OCI-LY3 (cell line): ENCODE measurements at regions not wholly inside any gene's neighbourhood (a gene's known extent, or its start where the extent isn't known, plus 50 kb on each side); places are given as distances from the start of the nearest gene placed in this dataset.

ENCODE experiments used
- H2AFZ ChIP-seq: fragments of 200-600, 300-600 bp; shearing (Covaris generic); 2 replicates; pipeline ENCODE4 v1.6.0; 2014; ENCODE audit warnings: antibody characterized with exemption, low read depth, low read length
- H3K27ac ChIP-seq: fragments of 200-600, 300-600 bp; sonication (generic); 2 replicates; pipeline ENCODE4 v1.5.1; 2014; ENCODE audit warnings: mild to moderate bottlenecking, low read length, moderate library complexity, mixed read lengths
- H3K27me3 ChIP-seq: fragments of 200-600, 300-600 bp; sonication (generic); 2 replicates; pipeline ENCODE4 v1.6.1; 2014; ENCODE audit warnings: low read depth, low read length, mixed read lengths
- H3K36me3 ChIP-seq: fragments of 200-600, 300-600 bp; sonication (generic); replicated peaks from 2 replicates; pipeline ENCODE3; 2014; ENCODE audit warnings: low read depth, low read length, mixed read lengths
- H3K4me1 ChIP-seq: fragments of 300-600, 200-600 bp; sonication (generic); 2 replicates; pipeline ENCODE4 v1.6.1; 2014; ENCODE audit warnings: low read length, mixed read lengths
- H3K4me2 ChIP-seq: fragments of 200-600, 300-600 bp; sonication (generic); 2 replicates; pipeline ENCODE4 v1.6.1; 2014; ENCODE audit warnings: low read length, mixed read lengths
- H3K4me3 ChIP-seq: fragments of 300-600, 200-600 bp; sonication (generic); 2 replicates; pipeline ENCODE4 v1.5.1; 2014; ENCODE audit warnings: antibody characterized with exemption, mild to moderate bottlenecking, low read length, moderate library complexity
- H3K79me2 ChIP-seq: fragments of 300-600, 200-600 bp; shearing (Covaris generic); 2 replicates; pipeline ENCODE4 v1.6.1; 2014; ENCODE audit warnings: mild to moderate bottlenecking, low read length, mixed read lengths
- H3K9ac ChIP-seq: fragments of 300-600, 200-600 bp; shearing (Covaris generic); 2 replicates; pipeline ENCODE4 v1.6.0; 2014; ENCODE audit warnings: mild to moderate bottlenecking, low read length, moderate library complexity
- H3K9me3 ChIP-seq: fragments of 200-600, 300-600 bp; shearing (Covaris generic); 2 replicates; pipeline ENCODE4 v1.6.1; 2014; ENCODE audit warnings: low read length, mixed read lengths; ENCODE audit not compliant: insufficient read depth
- H4K20me1 ChIP-seq: fragments of 200-600, 300-600 bp; sonication (generic); 2 replicates; pipeline ENCODE4 v1.6.1; 2016; ENCODE audit warnings: low read length, mixed read lengths; ENCODE audit not compliant: insufficient read depth
- EZH2phosphoT487 ChIP-seq: fragments of 200-600 bp; shearing (Covaris generic); IDR thresholded peaks from 2 replicates; pipeline ENCODE4 v1.6.1; 2018; ENCODE audit warnings: antibody characterized with exemption, mixed run types, low read depth
- TF ChIP-seq, protein P1 (sequence below): fragments of 200-600, 300-600 bp; sonication (generic); IDR thresholded peaks from 2 replicates; pipeline ENCODE4 v1.5.1; 2014; ENCODE audit warnings: antibody characterized with exemption, low read length, low read depth

DNA sequence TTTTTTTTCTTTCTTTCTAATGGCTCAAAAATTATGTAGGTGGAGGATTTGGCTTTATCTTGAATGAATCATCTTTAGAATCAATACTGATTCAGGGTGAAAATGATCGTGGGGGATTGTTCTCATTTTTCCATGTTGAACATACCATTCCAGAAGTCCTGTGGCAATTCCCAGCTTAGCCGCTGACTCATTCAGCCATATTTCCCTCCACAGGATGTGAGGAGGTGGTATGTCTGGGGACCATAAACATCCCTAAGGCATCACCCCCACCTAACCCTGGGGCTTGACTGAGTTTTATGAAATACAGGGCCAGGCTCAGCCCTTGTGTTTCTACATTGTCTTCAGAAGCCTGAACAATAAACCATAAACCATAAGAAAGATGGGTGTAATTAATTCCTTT is 92.7 kb upstream of the FN1 start:
- no peaks in the 10 kb centered on the region for H4K20me1 ChIP-seq
- H3K27ac ChIP-seq, result no peak overlapping the region
- no peak for TF ChIP-seq EZH2phosphoT487
- TF ChIP-seq, protein P1, sequence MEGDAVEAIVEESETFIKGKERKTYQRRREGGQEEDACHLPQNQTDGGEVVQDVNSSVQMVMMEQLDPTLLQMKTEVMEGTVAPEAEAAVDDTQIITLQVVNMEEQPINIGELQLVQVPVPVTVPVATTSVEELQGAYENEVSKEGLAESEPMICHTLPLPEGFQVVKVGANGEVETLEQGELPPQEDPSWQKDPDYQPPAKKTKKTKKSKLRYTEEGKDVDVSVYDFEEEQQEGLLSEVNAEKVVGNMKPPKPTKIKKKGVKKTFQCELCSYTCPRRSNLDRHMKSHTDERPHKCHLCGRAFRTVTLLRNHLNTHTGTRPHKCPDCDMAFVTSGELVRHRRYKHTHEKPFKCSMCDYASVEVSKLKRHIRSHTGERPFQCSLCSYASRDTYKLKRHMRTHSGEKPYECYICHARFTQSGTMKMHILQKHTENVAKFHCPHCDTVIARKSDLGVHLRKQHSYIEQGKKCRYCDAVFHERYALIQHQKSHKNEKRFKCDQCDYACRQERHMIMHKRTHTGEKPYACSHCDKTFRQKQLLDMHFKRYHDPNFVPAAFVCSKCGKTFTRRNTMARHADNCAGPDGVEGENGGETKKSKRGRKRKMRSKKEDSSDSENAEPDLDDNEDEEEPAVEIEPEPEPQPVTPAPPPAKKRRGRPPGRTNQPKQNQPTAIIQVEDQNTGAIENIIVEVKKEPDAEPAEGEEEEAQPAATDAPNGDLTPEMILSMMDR, result no peak
- no peak overlapping the region for H3K4me2 ChIP-seq
- H2AFZ ChIP-seq, result no peak overlapping the region
- no peak overlapping the region for H3K9ac ChIP-seq
- no peaks in the 10 kb centered on the region for H3K27me3 ChIP-seq
- peaks cover 11% of the 10 kb centered on the region for H3K4me1 ChIP-seq
- H3K4me3 ChIP-seq, result no peak overlapping the region
- H3K9me3 ChIP-seq, result no peaks in the 10 kb centered on the region
- no peaks in the 10 kb centered on the region for H3K79me2 ChIP-seq
- no peaks in the 10 kb centered on the region for H3K36me3 ChIP-seq

DNA sequence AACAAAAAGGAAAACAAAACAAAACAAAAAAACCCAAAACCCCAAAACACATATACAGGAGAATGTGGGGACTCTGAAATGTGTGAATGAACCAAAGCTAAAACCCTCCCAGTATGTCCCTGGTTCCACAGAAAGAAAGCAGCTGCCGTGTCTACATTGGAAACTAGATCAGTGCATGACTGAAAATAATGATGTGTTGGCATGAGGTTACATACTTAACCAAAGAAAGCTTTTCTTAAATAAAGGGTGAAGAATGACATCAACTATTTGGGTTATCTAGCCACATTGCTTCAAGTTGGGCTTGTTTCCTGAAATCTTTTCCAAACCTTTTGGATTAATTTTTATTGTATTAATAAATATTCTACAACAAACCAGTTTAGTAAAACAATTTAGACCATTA is 91.9 kb upstream of the FN1 start:
- H3K27ac ChIP-seq, result no peak overlapping the region
- no peaks in the 10 kb centered on the region for H3K27me3 ChIP-seq
- H3K79me2 ChIP-seq, result no peaks in the 10 kb centered on the region
- no peak for TF ChIP-seq EZH2phosphoT487
- TF ChIP-seq, protein P1, result no peak
- no peaks in the 10 kb centered on the region for H4K20me1 ChIP-seq
- H3K9ac ChIP-seq, result no peak overlapping the region
- no peaks in the 10 kb centered on the region for H3K36me3 ChIP-seq
- no peak overlapping the region for H3K4me3 ChIP-seq
- H3K4me2 ChIP-seq, result no peak overlapping the region
- H3K4me1 ChIP-seq, result peaks cover 3% of the 10 kb centered on the region
- no peak overlapping the region for H2AFZ ChIP-seq
- no peaks in the 10 kb centered on the region for H3K9me3 ChIP-seq

DNA sequence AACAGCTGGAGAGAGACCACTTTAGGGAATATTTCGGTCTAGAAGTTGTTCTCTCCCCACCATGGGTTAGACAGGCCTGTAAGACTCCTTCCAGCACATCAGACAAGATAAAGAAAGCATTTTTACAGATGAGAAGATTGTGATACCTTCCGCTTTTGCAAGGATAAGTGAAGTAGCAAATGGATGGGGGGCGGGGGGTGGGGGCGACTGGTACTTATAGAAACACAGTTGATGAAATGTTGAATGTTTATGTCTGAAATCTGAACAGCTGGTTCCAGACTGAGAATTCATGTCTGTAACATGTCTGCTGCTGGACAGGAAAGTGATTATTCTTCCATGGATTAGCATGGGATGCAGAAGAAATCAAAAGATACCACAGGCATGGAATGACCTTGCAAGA is 90.5 kb upstream of the FN1 start:
- no peaks in the 10 kb centered on the region for H3K4me1 ChIP-seq

DNA sequence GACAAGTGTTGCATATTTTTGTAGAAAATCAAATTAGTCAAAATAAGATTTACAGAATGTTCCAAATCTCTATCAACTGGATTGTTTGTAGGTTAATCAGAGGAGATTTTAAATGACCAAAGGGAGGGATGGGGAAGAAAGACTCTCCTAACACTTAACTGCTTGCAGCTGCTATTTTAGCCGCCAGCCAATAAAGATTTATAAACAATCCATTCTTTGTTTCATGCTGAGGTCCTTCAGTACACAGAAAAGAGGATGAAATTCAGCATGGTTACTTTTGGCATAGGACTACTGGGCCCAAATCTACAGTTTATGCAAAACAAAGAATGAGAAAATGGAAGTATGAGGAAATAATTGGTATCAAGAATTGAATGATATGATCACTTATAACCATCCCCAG is 86.4 kb upstream of the FN1 start:
- Histone ChIP-seq H3K79me2 (no peaks in the 10 kb centered on the region), H3K36me3 (no peaks in the 10 kb centered on the region), H3K27ac (no peak overlapping the region), H2AFZ (no peak overlapping the region), H3K4me3 (no peak overlapping the region), H4K20me1 (no peaks in the 10 kb centered on the region), H3K9me3 (no peaks in the 10 kb centered on the region), H3K4me1 (no peaks in the 10 kb centered on the region), H3K27me3 (no peaks in the 10 kb centered on the region), H3K4me2 (no peak overlapping the region), H3K9ac (no peak overlapping the region)
- TF ChIP-seq EZH2phosphoT487, result no peak
- TF ChIP-seq, protein P1, result no peak

More for the DNA sequence above, 90.5 kb upstream of the FN1 start:
- Histone ChIP-seq H3K27me3 (no peaks in the 10 kb centered on the region), H4K20me1 (no peaks in the 10 kb centered on the region), H3K27ac (no peak overlapping the region), H3K9ac (no peak overlapping the region), H3K79me2 (no peaks in the 10 kb centered on the region), H3K9me3 (no peaks in the 10 kb centered on the region), H3K36me3 (no peaks in the 10 kb centered on the region), H2AFZ (no peak overlapping the region), H3K4me2 (no peak overlapping the region), H3K4me3 (no peak overlapping the region)
- TF ChIP-seq, protein P1, result no peak
- no peak for TF ChIP-seq EZH2phosphoT487
